Sciatic nerve (tissue), 2 donors: ENCODE measurements at regions not wholly inside any gene's neighbourhood (a gene's known extent, or its start where the extent isn't known, plus 50 kb on each side); places are given as distances from the start of the nearest gene placed in this dataset.

Source experiments
- ATAC-seq: fragments of 200-7000 bp; cut with Tn5 transposase; one replicate; pipeline ENCODE4 v1.9.1; 2020; ENCODE audit warnings: mild to moderate bottlenecking, moderate library complexity
- DNase-seq: peaks from one replicate; pipeline ENCODE4 v3.0.0-alpha.2; 2020; ENCODE audit warnings: low spot score
- intact Hi-C: fragments of 100-400 bp; cut with DNase I; formaldehyde crosslinking; loops from one replicate; pipeline ENCODE4 v1.14.2; 2022
- donor health status: DM: no; HTN: no; CAD: no.
- donor health status: DM: no; HTN: no; CAD: no.

DNA sequence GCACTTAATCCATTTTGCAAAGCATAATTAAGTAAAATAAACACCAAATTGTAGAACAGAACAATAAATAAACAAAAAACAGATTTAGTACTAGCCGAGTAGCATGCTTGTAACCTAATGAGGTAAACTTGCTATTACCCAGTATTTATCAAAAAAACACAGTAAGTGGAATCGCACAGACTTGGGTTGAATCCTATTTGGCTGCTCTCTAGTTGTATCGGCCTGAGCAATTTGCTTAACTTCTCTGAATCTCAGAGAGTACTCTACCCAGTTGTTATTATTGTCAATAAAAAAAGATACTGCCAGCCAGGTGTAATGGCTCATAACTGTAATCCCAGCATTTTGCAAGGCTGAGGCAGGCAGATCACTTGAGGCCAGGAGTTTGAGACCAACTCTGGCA is 664.3 kb downstream of the ADGRL2 start:
- intact Hi-C loops: loop anchor here (2.0 kb wide), 1 partner anchor 14 kb away; no protein-coding TSS in a partner anchor
- DNase-seq (no peak), ATAC-seq (peak; percentile 83)

DNA sequence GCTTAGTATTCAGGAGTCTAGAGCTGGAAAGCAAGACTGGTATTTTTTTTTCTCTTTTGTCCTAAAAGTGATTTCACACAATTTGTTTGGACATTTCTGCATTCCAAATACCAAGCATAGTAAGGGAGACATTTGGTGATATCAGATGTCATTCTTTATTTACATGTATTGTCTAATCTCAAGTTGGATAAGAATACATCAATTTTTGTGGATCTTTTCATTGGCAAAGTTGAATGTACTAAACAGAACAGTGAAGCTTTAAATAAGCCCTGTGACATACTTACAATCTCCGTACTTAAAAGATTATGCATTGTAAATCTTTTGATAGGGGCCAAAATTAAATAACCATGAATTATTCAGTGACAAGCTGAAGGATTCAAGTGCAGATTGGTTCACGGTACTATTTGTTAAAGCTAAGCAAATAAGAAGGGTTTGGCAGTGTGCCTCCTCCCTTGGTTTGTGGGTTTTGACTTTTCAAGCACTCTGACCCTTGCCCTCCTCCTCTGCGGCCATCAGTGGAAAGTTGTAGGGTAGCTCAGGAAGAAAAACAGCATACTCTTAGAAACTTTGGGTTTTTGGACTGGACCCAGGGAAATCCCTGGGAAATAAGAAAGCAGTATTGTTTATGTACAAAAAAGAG is 663.7 kb downstream of the ADGRL2 start:
- DNase-seq: peak; percentile 82
- peak; percentile 94 for ATAC-seq
- intact Hi-C loops: loop anchor here (2.0 kb wide), 1 partner anchor 14 kb away; no protein-coding TSS in a partner anchor

DNA sequence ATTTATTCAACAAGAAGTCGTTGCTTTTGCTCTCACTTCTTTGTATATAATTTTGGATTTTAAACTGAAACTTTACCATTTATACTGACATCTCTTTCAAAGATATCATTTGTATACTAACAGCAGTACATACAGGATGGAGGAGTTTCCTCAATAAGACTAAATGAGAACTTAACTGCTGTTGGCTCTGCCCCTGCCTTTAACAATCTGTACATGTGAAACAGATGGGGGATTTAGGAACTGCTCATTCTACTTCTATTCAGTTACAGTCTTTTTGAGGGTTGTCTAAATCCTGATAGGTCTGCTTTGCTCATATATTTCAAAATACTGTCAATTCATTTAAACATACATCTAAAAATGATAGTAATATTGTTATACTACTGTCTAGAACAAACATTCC is 663.2 kb downstream of the ADGRL2 start:
- DNase-seq (no peak), ATAC-seq (no peak)
- intact Hi-C loops: loop anchor here (2.0 kb wide), 1 partner anchor 15 kb away; no protein-coding TSS in a partner anchor

DNA sequence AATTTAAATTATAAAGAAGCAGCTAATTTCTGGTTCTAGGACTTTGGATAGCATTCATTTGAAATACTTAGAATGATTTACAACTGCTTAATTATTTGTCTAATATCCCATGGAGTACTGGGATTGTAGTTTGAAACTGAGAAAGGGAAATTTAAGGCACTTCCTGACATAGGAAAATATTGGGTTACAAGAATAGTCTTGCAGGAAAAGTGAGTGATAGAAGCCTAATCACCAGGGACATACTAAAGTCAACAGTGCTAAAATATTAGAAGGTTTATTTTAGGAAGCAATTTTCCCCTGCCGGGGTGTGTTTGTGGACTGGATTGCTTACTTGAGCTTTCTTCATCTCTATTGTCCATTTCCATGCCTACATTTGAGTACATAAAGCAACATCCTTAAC is 661.6 kb downstream of the ADGRL2 start:
- DNase-seq (no peak), ATAC-seq (no peak)
- intact Hi-C loops: no loop called here

DNA sequence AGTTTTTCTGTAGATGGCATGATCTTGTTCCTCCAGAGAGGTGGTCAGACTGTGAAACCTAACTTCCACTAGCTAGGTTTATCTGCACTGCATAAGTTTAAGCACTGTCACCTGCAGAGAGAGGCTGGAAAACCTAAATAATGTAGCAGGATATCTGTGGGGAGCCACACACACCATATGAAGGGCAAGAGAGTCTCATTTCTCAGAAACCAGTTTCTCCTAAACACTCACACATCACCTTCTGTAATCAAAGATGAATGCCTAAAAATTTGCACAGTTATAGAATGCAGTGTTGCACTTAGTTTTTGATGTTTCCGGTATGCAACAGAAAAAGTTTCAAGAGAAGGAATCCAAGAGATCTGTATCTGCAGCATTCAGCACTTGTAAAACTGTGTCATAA is 654.6 kb downstream of the ADGRL2 start:
- ATAC-seq: no peak
- intact Hi-C loops: no loop called here
- no peak for DNase-seq

DNA sequence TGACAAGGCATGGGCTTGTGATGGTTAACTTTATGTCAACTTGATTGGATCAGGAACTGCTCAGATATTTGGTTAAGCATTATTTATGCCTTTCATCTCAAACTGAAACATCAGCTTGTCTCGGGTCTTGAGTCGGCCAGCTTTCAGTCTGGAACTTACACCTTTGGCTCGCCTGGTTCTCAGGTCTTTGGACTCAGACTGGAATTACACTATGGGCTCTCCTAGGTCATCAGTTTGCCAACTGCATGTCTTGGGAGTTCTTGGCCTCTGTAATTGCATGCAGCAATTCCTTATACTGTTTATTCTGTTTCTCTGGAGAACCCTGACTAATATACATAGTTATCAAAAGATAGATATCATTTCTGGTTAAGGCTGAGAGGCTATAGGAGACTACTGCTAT is 653.7 kb downstream of the ADGRL2 start:
- DNase-seq (no peak), ATAC-seq (no peak)
- intact Hi-C loops: no loop called here

DNA sequence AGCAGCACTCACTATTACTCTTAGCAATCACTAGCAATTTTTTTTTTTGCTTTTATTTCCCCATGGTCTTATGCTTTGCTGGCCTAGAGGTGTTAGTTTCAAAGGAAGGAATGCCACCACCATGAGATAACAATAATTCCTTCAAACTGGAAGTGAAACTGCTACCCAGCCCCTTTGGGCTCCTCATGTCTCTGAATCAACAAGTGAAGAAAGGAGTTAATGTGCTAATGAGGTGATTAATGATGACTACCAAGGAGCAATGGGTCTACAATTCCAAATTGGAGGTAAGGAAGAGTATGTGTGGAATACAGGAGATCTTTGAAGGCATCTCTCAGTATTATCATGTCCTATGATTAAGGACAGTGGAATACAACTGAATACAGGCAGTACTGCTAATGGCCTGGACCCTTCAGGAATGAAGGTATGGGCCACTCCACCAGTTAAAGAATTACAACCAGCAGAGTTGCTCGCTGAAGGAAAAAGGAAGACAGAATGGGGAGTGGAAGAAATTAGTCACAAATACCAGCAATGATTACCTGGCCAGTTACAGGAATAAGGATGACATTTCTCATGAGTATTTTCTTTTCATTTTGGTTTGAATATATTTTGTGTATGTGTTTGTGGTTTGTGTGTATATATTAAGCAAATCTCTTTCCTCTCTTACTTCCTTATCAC is 652.9 kb downstream of the ADGRL2 start:
- ATAC-seq (no peak), DNase-seq (no peak)
- intact Hi-C loops: no loop called here

DNA sequence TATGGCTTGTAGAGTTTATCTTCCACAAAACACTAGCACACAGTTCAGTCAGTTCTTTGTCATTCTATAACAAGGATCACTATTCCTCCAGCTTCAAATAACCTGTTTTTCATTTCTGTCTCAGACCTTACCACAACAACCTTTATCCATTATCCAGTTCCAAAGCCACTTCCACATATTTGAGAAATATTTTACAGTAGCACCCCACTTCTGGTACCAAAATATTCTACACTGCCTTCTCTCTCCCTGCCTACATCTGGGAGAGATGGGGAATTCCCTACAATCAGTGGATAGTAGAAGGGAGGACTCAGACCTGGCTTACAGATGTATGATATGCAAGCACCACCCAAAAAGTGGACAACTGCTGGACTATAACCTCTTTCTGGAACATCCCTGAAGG is 651.4 kb downstream of the ADGRL2 start:
- intact Hi-C loops: no loop called here
- ATAC-seq (no peak), DNase-seq (no peak)

DNA sequence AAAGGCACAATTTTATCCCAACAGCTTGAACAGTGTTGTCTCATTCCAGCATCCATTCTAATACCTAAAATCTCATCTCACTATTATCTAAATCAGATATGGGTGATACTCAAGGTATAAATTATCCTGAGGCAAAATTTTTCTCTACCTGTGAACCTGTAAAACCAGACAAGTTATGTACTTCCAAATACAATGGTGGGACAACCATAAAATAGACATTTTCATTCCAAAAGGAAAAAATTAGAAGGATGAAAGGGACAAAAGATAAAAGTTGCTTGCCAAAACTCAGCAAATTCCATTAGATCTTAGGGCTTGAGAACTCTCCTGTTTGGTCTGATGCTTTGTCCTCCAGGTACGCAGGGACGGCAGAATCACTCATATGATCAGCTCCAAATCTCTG is 650.5 kb downstream of the ADGRL2 start:
- no peak for ATAC-seq
- no peak for DNase-seq
- intact Hi-C loops: no loop called here

DNA sequence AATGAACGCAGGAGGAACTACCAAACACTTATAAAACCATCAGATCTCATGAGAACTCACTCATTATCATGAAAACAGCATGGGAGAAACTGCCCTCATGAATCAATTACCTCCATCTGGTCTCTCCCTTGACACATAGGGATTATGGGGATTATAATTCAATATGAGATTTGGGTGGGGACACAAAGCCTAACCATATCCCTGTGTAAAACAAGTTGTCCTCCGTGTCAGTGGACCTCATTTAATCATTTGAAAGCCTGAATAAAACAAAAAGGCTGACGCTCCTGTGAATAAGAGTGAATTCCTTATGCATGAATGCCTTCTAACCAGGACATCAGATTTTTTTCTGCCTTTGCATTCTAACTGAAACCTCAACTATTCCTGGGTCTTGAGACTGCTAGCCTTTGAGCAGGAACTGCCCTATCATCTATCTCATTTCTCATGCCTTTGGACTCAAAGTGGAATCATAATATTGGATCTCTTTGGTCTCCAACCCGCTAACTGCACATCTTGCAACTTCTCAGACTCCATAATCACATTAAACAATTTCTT is 648.8 kb downstream of the ADGRL2 start:
- ATAC-seq (no peak), DNase-seq (no peak)
- intact Hi-C loops: no loop called here

DNA sequence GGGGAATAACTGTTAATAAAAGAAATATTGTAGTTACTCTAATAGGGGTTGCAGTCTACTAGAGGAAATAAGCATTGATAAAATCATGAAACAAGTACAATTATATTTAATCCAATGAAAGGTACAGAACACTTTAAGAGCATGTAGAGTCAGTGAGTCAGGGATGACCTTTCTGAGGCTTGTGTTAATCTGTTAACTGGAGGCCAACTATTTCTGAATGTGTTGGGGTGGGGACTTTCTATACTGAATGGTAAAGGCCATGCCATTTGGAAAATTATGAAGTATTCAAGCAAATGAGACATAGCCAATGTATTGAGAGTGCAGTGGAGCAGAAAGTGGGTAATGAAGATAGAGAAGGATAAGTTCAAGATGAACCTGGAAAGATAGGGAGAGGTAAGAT is 646.2 kb downstream of the ADGRL2 start:
- intact Hi-C loops: no loop called here
- no peak for ATAC-seq

DNA sequence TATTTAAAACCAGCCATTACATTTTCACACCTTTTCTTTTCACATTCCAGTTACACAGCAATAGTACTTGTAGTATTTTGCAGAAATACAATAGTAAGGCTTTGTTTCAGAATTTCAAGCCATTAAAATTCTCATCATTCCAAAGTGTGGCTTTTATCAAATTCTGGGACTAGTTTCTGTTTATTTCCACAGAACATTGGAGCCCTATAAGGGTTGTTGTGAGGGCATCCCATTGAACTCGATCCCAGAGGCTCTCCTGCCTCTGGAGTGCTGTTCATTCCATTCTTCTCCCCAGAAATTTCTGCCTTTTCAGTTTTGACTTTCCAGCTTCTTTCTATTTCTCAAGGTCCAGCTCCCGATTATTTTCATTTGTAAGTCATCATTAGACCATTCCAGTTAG is 645.5 kb downstream of the ADGRL2 start:
- intact Hi-C loops: no loop called here
- ATAC-seq (peak; percentile 66), DNase-seq (no peak)

More for the DNA sequence above, 646.2 kb downstream of the ADGRL2 start:
- DNase-seq: no peak

DNA sequence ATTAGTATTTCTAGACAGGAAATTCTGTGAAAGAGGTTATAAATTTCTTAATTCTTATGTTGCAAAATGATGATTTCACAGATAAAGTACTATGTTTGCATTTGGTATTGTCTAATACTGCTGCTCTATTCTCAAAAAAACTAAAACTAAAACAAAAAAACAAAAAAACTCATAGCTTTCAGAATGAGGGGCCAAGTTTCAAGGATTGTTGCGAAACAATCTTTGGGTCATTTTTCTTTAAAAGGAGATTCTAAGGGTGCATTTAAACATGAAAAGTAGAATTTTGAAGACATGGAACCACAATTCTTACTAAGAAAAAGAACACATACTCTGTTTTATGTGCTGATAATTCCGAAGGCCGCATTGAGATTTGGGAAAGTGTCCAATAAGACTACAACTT is 645.1 kb downstream of the ADGRL2 start:
- intact Hi-C loops: no loop called here
- DNase-seq (no peak), ATAC-seq (peak; percentile 34)

DNA sequence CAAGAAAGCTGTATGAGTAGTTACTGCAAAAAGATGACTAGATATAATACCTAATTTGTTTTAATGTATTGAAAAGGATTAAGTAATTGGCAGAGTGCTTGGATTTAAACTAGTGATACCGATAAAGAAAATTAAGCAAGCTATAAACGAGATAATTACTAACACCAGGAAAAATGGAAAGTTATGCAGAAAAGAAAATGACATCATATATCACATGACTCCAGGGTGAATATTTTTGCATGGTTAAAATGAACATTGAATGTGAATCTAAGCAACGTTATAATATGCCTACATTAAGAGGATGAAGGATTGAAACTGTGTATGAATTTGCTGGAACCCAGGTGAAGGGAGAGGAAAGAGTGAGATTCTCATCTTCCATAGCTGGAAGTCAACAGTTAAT is 644.4 kb downstream of the ADGRL2 start:
- DNase-seq: no peak
- intact Hi-C loops: no loop called here
- ATAC-seq: no peak

DNA sequence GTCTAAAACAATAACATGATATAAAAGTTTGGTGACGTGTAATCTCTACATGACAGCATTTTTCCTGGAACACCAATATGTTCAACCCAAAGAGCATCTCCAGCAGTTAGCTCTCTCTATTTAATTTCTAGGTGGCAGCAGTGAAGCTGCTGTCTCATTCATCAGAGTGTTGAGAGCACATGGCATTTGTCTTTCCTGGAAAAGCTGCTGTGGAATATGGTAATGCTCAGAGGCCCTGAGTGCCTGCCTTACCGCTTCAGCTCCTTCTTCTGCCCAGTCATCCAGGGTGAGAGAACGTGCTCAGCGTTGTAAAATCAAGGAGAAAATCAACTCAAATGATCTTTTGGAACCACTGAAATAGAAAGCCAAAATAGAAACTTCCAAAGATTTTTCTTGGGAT is 640.7 kb downstream of the ADGRL2 start:
- DNase-seq: no peak
- intact Hi-C loops: no loop called here
- no peak for ATAC-seq

DNA sequence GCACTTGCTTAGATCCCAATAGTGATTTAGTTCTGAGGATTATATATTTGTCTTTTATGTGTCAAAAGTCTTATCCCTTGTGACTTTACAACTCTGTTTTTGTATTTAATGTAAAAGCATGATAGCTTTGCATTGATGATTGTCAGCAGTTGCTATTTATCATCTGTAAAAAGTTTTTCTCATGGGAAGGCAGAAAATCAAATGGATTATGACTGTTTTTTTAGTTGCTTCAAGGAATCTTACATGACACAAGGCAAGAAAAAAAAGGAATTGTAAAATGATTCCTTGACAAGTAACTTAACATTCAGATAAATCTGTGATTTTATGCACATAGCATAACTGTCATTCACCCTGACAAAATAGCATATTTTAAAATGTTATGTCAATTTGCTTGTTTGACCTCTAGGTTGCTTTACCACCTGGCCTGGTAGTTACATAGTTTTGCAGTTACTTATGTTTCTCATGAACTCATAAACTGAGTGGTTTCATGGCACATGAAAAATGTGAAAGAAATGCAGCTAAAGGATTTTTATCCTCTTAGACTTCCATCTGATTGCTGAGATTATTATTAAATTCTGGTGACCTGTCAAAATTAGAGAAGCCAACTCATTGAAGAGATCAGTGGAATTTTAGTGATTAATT is 622.6 kb downstream of the ADGRL2 start:
- ATAC-seq (no peak), DNase-seq (no peak)

DNA sequence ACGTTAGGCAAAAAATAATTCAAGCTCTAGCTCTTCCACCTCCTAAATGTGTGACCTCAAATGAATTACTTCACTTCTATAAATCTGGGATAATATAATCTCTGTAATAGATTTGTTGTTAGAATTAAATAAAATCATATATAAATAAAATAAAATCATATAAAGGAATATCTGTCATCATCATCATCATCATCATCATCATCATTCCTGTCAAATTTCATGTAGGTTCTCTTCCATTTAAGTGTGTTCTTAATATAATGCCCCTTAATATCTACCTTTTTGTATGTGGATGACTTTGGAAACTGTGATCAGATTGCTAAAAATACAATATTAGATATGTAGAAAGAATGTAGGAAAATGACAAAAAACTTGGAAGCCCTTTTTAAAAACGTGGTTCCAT is 621.0 kb downstream of the ADGRL2 start:
- intact Hi-C loops: no loop called here
- DNase-seq (no peak), ATAC-seq (no peak)

More for the DNA sequence above, 622.6 kb downstream of the ADGRL2 start:
- intact Hi-C loops: no loop called here

DNA sequence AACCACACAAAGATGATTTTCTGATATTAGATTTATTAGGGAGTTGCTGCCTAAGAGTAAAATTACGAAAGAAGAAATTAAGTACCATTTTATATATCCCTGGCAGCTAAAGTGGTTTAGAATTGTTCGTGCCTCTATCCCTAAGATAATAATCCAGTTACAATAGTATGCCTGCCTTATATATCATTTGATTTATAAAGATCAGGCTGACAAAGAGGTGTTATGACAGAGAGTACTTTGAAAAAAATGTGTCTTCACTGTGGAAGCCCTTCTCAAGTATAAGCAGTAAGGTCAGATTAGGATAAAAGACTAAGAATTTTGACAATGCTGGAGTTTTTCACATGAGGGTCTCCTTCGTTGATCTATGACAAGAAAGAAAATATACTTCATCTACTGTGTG is 619.9 kb downstream of the ADGRL2 start:
- intact Hi-C loops: no loop called here
- no peak for ATAC-seq
- no peak for DNase-seq

DNA sequence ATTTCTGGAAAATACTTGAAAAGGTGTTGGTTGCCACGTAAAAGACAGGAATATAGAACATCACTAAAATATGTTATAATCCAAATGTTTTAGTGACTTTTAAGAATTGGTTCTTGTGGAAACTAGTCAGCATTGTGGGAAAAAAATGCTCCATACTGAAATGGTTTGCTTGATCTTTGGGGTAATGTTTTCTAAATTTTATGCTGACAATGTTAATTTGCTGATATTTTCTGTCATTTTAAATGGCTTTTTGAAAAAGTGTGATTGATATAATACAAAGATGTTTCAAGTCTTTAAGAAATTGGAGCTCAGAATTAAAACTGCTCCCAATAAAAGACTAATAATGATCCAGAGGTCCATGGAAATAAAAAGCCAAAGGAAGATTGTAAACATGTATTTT is 610.9 kb downstream of the ADGRL2 start:
- ATAC-seq: no peak
- intact Hi-C loops: no loop called here
- DNase-seq: no peak

DNA sequence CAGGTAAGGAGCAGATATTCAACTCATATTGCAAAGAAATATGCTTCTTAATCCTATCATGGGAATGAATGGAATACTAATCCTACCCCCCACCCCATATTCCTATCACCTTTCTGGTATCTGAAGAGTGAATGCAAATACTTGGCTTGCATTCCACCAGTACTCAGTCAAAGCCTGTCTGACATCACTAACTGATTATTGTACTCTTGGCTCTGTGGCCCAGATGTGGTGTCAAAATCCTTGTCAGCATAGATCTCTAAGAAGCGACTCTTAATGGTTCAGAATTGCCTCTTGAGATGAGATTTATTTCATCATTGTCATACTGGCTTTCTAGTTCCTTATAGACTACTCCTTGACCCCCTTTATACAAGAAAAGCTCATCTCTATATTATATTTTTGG is 604.6 kb downstream of the ADGRL2 start:
- intact Hi-C loops: no loop called here
- ATAC-seq: no peak

More for the DNA sequence above, 604.6 kb downstream of the ADGRL2 start:
- no peak for DNase-seq
